K562 (cell line): ENCODE measurements at regions not wholly inside any gene's neighbourhood (a gene's known extent, or its start where the extent isn't known, plus 50 kb on each side); places are given as distances from the start of the nearest gene placed in this dataset.

ENCODE experiments used
- ATAC-seq: fragments of 200-7000 bp; cut with Tn5 transposase; 3 replicates; pipeline ENCODE4 v1.9.1; 2020; ENCODE audit warnings: moderate library complexity
- BruUV-seq: library from RNA; stranded (reverse); fragments of 400-500 nt; replicated peaks from 2 replicates; lab custom pipeline; 2021; lab: Mats Ljungman, UMichigan
- CTCF ChIA-PET: fragments of 300-600 bp; formaldehyde crosslinking; extraction: SDS; loops from one replicate; lab custom pipeline; 2021; ENCODE audit warnings: low intra/inter-chr PET ratio; lab: Yijun Ruan, JAX
- POLR2A ChIA-PET: fragments of 300-600, 350-650 bp; sonication (Branson Sonifier 250); formaldehyde crosslinking; extraction: SDS; loops from one replicate; lab custom pipeline; 2021; ENCODE audit warnings: antibody characterized with exemption, inconsistent platforms; lab: Yijun Ruan, JAX
- DNase-seq, 4 experiments: peaks; one replicate each; pipeline versions ENCODE4 v3.0.0 to v3.0.0-alpha.2; 2011 to 2018; ENCODE audit warnings: low spot score in 3 of 4, mixed read lengths in 3 of 4; ENCODE audit errors: extremely low read depth in 1 of 4
- FAIRE-seq: peaks from 2 replicates; lab custom pipeline; 2011; peaks lifted over from hg19 to GRCh38; lab: Jason Lieb, UNC
- H2AFZ ChIP-seq: 2 replicates; pipeline ENCODE4 v1.6.0; 2011; ENCODE audit warnings: low read depth, low read length, control low read depth, inconsistent platforms
- H3K27ac ChIP-seq: fragments of 200-600 bp; 3 replicates; pipeline ENCODE4 v1.8.0; 2011; ENCODE audit warnings: low read depth, mild to moderate bottlenecking, control low read depth, inconsistent platforms, low read length, moderate library complexity, mixed read lengths; ENCODE audit errors: extremely low read depth
- H3K27me3 ChIP-seq, 2 experiments: fragments of 300-600 bp in 1 of 2; 2 replicates in 1 of 2; 3 replicates in 1 of 2; pipeline versions ENCODE4 v1.6.0 to v1.8.0; 2011; ENCODE audit warnings: inconsistent platforms in 2 of 2, low read length in 2 of 2, mild to moderate bottlenecking in 1 of 2, mixed read lengths in 1 of 2, moderate library complexity in 1 of 2; ENCODE audit not compliant: control insufficient read depth in 2 of 2, insufficient read depth in 2 of 2
- H3K36me3 ChIP-seq: fragments of 300-600 bp; 3 replicates; pipeline ENCODE4 v1.8.0; 2011; ENCODE audit warnings: mild to moderate bottlenecking, low read length, inconsistent platforms; ENCODE audit not compliant: control insufficient read depth, insufficient read depth
- H3K4me1 ChIP-seq, 2 experiments: fragments of 200-600 bp in 1 of 2; replicated peaks in 1 of 2; 2 replicates in 1 of 2; 3 replicates in 1 of 2; pipeline versions ENCODE4 v1.5.1 to v1.8.0; 2011; ENCODE audit warnings: inconsistent platforms in 2 of 2, low read length in 2 of 2, mild to moderate bottlenecking in 1 of 2, mixed read lengths in 1 of 2, moderate library complexity in 1 of 2; ENCODE audit not compliant: control insufficient read depth in 2 of 2, insufficient read depth in 2 of 2
- H3K4me2 ChIP-seq: 2 replicates; pipeline ENCODE4 v1.6.1; 2011; ENCODE audit warnings: low read length, control low read depth, inconsistent platforms, mixed read lengths; ENCODE audit not compliant: insufficient read depth
- H3K4me3 ChIP-seq: fragments of 200-600 bp; sonication (generic), shearing (Covaris generic); 2 replicates; pipeline ENCODE4 v1.5.1; 2016; ENCODE audit warnings: control low read depth, inconsistent platforms
- H3K79me2 ChIP-seq: fragments of 200-600 bp; 3 replicates; pipeline ENCODE4 v1.8.0; 2011; ENCODE audit warnings: low read length, inconsistent platforms; ENCODE audit not compliant: control insufficient read depth, insufficient read depth
- H3K9ac ChIP-seq, 2 experiments: 2 replicates each; pipeline versions ENCODE4 v1.6.0 to v1.6.1; 2011; ENCODE audit warnings: low read depth in 2 of 2, low read length in 2 of 2, control low read depth in 1 of 2, inconsistent platforms in 1 of 2, mild to moderate bottlenecking in 1 of 2, mixed read lengths in 1 of 2; ENCODE audit not compliant: insufficient read depth in 1 of 2
- H3K9me1 ChIP-seq: one replicate; pipeline ENCODE4 v1.6.0; 2011; ENCODE audit warnings: inconsistent platforms, mild to moderate bottlenecking, low read length, moderate library complexity; ENCODE audit not compliant: control insufficient read depth, insufficient read depth
- H3K9me3 ChIP-seq: replicated peaks from 2 replicates; pipeline ENCODE4 v1.5.1; 2011; ENCODE audit warnings: low read depth, low read length, inconsistent platforms; ENCODE audit not compliant: control insufficient read depth, insufficient read depth
- H4K20me1 ChIP-seq: replicated peaks from 2 replicates; pipeline ENCODE4 v1.6.1; 2011; ENCODE audit warnings: low read length, inconsistent platforms, mixed read lengths; ENCODE audit not compliant: control insufficient read depth, insufficient read depth
- BRCA1 ChIP-seq, 2 experiments: fragments of 450-650 bp in 1 of 2; sonication (generic) in 1 of 2; formaldehyde crosslinking in 1 of 2; IDR thresholded peaks; 2 replicates each; pipeline versions ENCODE4 v1.5.0 to v1.6.1; 2017 to 2020; ENCODE audit warnings: mild to moderate bottlenecking in 1 of 2, missing genetic modification reagents in 1 of 2
- CBFB ChIP-seq: sonication (generic); formaldehyde crosslinking; IDR thresholded peaks from 2 replicates; pipeline ENCODE4 v1.4.0; 2020; ENCODE audit warnings: mild to moderate bottlenecking, missing genetic modification reagents
- CTBP1 ChIP-seq: fragments of 450-650 bp; IDR thresholded peaks from 2 replicates; pipeline ENCODE4 v1.6.1; 2016; ENCODE audit warnings: borderline replicate concordance
- KHSRP ChIP-seq: fragments of 450-650 bp; IDR thresholded peaks from 2 replicates; pipeline ENCODE4 v1.6.1; 2017
- KLF16 ChIP-seq: IDR thresholded peaks from 2 replicates; pipeline ENCODE4 v1.6.1; 2016; ENCODE audit warnings: antibody characterized with exemption
- MIER1 ChIP-seq: fragments of 450-650 bp; IDR thresholded peaks from 2 replicates; pipeline ENCODE4 v1.6.1; 2016; ENCODE audit warnings: antibody characterized with exemption, mild to moderate bottlenecking, low read depth
- MYC ChIP-seq, 2 experiments: fragments of 250-450 bp in 1 of 2; sonication (Bioruptor Pico) in 1 of 2; IDR thresholded peaks; 2 replicates each; pipeline versions ENCODE4 v1.5.1 to v1.6.1; 2012 to 2021; ENCODE audit warnings: low read depth in 2 of 2, borderline replicate concordance in 1 of 2, improper control_type of control experiment in 1 of 2, low read length in 1 of 2, mild to moderate bottlenecking in 1 of 2, moderate library complexity in 1 of 2
- STAT5B ChIP-seq: fragments of 250-450 bp; sonication (Bioruptor Pico); IDR thresholded peaks from 2 replicates; pipeline ENCODE4 v1.8.0; 2021; ENCODE audit warnings: mild to moderate bottlenecking, inconsistent platforms
- THRAP3 ChIP-seq: fragments of 450-650 bp; IDR thresholded peaks from 2 replicates; pipeline ENCODE4 v1.6.1; 2016; ENCODE audit warnings: mild to moderate bottlenecking, inconsistent platforms, borderline replicate concordance
- ZNF436 ChIP-seq: fragments of 250-450, 450-650 bp; sonication (Bioruptor Pico); formaldehyde crosslinking; IDR thresholded peaks from 2 replicates; pipeline ENCODE4 v1.7.0; 2020; ENCODE audit warnings: mild to moderate bottlenecking
- WGBS: fragments of 100-300 bp; shearing (Covaris generic); methylation state at CpG from one replicate; pipeline ENCODE4 v1.1.6; 2016; ENCODE audit warnings: low coverage, mixed read lengths; ENCODE audit not compliant: insufficient coverage; ENCODE audit errors: missing lambda C conversion rate; 5-methylcytosine and 5-hydroxymethylcytosine counted together
- in situ Hi-C: fragments of 300-500 bp; cut with MboI; formaldehyde crosslinking; loops from 4 replicates; pipeline ENCODE4 v1.15.0; 2018; ENCODE audit warnings: inconsistent platforms, mixed read lengths
- intact Hi-C: fragments of 100-400 bp; cut with micrococcal nuclease; formaldehyde crosslinking; loops from 2 replicates; pipeline ENCODE4 v1.14.2; 2022
- TF ChIP-seq, protein P1 (sequence below): fragments of 200-800 bp; sonication (Bioruptor generic); IDR thresholded peaks from 2 replicates; pipeline ENCODE4 v1.6.1; 2016; ENCODE audit warnings: missing genetic modification characterization, missing compliant biosample characterization

DNA sequence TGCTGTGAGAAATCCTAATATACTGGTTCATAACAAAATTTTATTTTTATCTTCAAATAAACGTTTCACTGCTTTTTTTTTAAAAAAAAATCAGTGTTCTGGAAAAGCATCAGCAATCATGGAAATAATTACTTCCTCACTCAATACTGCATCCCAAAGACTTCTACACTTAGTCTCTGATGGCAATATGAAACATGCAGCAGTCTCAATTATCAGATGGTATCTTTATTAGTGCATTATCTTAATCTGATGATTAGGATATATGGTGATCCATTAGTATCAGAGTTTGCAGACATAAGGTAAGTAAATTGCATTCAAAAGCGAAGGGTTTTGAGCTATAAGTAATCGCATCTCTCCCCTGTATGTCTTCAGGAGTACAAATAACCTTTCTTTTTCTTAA, 218.3 kb upstream of the EDNRB start:
- no peaks in the 10 kb centered on the region for H3K4me1 ChIP-seq
- H3K4me3 ChIP-seq = no peak overlapping the region
- ATAC-seq (no peak), DNase-seq (no peak), FAIRE-seq (no peak)
- CTCF ChIA-PET = interaction anchor here (1.1 to 1.4 kb wide), 2 partner anchors 841 to 1404 kb away, joined by 3 to 5 read pairs; no protein-coding TSS in a partner anchor
- H3K9me3 ChIP-seq = no peaks in the 10 kb centered on the region
- no peak overlapping the region for H3K9ac ChIP-seq
- TF ChIP-seq KHSRP = no peak
- no peaks in the 10 kb centered on the region for H3K9me1 ChIP-seq
- POLR2A ChIA-PET = interaction anchor here (0.5 kb wide), 1 partner anchor 248 kb away, joined by 3 read pairs; no protein-coding TSS in a partner anchor
- no peak overlapping the region for H3K4me2 ChIP-seq
- H3K27me3 ChIP-seq = no peaks in the 10 kb centered on the region
- H3K27ac ChIP-seq = no peak overlapping the region
- H3K36me3 ChIP-seq = no peaks in the 10 kb centered on the region
- H2AFZ ChIP-seq = no peak overlapping the region
- no TSS peak for BruUV-seq
- no peaks in the 10 kb centered on the region for H4K20me1 ChIP-seq
- intact Hi-C loops = loop anchor here (1.0 to 10.0 kb wide), 4 partner anchors 538 to 1405 kb away; no protein-coding TSS in a partner anchor
- H3K79me2 ChIP-seq = no peaks in the 10 kb centered on the region
- in situ Hi-C loops = loop anchor here (25.0 kb wide), 1 partner anchor 850 kb away; no protein-coding TSS in a partner anchor
- 0% methylated on average over 3 of the region's 3 CpGs for WGBS

DNA sequence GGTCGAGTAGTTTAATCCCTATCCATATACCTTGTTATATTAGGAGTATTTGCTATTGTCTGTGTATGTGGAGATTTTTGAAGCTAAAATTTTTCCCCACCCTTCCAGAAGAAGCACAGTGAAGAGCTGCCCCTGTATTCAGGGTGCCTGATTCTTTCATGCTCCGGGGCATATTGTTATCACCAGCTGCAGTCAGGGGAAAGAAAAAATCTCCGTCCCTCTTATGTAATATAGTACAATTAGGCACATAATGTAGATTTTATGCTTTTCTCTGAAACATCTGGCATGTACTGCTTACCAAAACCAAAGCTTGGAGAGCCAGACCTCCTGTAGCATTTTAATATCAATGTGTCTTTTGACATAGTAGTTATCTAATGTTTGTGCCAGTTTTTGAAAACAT, 214.9 kb upstream of the EDNRB start:
- intact Hi-C loops = loop anchor here (10.0 kb wide), 2 partner anchors 541 to 631 kb away; no protein-coding TSS in a partner anchor

More for the DNA sequence above, 214.9 kb upstream of the EDNRB start:
- no peak overlapping the region for H3K27ac ChIP-seq
- DNase-seq = no peak
- no TSS peak for BruUV-seq
- H2AFZ ChIP-seq = no peak overlapping the region
- no peak overlapping the region for H3K4me2 ChIP-seq
- ChIA-PET CTCF (no interaction called here), POLR2A (no interaction called here)
- no peaks in the 10 kb centered on the region for H4K20me1 ChIP-seq
- no peaks in the 10 kb centered on the region for H3K27me3 ChIP-seq
- TF ChIP-seq, protein P1, sequence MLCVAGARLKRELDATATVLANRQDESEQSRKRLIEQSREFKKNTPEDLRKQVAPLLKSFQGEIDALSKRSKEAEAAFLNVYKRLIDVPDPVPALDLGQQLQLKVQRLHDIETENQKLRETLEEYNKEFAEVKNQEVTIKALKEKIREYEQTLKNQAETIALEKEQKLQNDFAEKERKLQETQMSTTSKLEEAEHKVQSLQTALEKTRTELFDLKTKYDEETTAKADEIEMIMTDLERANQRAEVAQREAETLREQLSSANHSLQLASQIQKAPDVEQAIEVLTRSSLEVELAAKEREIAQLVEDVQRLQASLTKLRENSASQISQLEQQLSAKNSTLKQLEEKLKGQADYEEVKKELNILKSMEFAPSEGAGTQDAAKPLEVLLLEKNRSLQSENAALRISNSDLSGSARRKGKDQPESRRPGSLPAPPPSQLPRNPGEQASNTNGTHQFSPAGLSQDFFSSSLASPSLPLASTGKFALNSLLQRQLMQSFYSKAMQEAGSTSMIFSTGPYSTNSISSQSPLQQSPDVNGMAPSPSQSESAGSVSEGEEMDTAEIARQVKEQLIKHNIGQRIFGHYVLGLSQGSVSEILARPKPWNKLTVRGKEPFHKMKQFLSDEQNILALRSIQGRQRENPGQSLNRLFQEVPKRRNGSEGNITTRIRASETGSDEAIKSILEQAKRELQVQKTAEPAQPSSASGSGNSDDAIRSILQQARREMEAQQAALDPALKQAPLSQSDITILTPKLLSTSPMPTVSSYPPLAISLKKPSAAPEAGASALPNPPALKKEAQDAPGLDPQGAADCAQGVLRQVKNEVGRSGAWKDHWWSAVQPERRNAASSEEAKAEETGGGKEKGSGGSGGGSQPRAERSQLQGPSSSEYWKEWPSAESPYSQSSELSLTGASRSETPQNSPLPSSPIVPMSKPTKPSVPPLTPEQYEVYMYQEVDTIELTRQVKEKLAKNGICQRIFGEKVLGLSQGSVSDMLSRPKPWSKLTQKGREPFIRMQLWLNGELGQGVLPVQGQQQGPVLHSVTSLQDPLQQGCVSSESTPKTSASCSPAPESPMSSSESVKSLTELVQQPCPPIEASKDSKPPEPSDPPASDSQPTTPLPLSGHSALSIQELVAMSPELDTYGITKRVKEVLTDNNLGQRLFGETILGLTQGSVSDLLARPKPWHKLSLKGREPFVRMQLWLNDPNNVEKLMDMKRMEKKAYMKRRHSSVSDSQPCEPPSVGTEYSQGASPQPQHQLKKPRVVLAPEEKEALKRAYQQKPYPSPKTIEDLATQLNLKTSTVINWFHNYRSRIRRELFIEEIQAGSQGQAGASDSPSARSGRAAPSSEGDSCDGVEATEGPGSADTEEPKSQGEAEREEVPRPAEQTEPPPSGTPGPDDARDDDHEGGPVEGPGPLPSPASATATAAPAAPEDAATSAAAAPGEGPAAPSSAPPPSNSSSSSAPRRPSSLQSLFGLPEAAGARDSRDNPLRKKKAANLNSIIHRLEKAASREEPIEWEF (CRISPR knock-in tag) = no peak
- TF ChIP-seq STAT5B = no peak
- no peak for TF ChIP-seq KLF16
- no peak for TF ChIP-seq MYC (IDR thresholded peaks at IDR 0.05; ENCODE audit: low read depth, low read length)
- no peak for TF ChIP-seq MYC (CRISPR knock-in tag; IDR thresholded peaks at IDR 0.05; ENCODE audit: borderline replicate concordance, low read depth)
- no peak for TF ChIP-seq ZNF436 (CRISPR knock-in tag)
- no peak for TF ChIP-seq CTBP1
- TF ChIP-seq THRAP3 = no peak
- no peak for TF ChIP-seq CBFB (CRISPR knock-in tag)
- TF ChIP-seq MIER1 = no peak
- no peak for TF ChIP-seq BRCA1 (IDR thresholded peaks at IDR 0.05)
- TF ChIP-seq BRCA1 (CRISPR knock-in tag; IDR thresholded peaks at IDR 0.05) = no peak
- H3K9ac ChIP-seq = no peak overlapping the region
- no peaks in the 10 kb centered on the region for H3K9me1 ChIP-seq
- 0% methylated on average over 2 of the region's 3 CpGs for whole genome bisulfite sequencing
- H3K9me3 ChIP-seq = no peaks in the 10 kb centered on the region
- FAIRE-seq = no peak
- no peaks in the 10 kb centered on the region for H3K36me3 ChIP-seq
- no peaks in the 10 kb centered on the region for H3K79me2 ChIP-seq
- ATAC-seq = no peak
- in situ Hi-C loops = loop anchor here (25.0 kb wide), 1 partner anchor 854 kb away; no protein-coding TSS in a partner anchor
- H3K4me3 ChIP-seq = no peak overlapping the region
- no peaks in the 10 kb centered on the region for H3K4me1 ChIP-seq
